ENCODE measurements at regions not wholly inside any gene's neighbourhood (a gene's known extent, or its start where the extent isn't known, plus 50 kb on each side); places are given as distances from the start of the nearest gene placed in this dataset.

DNA sequence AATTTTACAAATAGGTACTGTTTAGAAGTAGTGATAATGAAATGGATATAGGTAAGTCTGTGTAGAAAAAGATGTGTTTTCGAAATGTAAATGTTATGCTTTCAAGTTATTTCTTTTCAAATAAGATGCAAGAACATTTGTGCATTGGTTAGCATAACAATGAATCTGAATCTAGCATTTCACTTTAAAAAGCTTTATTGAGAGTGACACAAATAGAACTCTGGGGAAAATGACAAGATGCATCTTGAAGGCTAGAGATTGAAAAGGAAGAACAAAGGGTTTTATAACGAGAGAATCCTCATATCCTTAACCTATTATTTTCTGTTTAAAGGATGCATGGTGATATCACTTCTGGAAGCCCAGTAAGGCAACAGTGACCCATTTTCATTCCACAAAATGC lies 639.9 kb upstream of the PTCHD4 start:
- FAIRE-seq (no peak), DNase-seq (ENCODE audit: low read depth, low spot score) (no peak)
- Histone ChIP-seq H3K4me2 (ENCODE audit: control insufficient read depth, extremely low read depth, insufficient read depth, low read depth, low read length) (no peak overlapping the region), H2AFZ (ENCODE audit: control insufficient read depth, low read length) (no peak overlapping the region), H3K79me2 (ENCODE audit: control insufficient read depth, insufficient read depth, low read length) (no peaks in the 10 kb centered on the region), H3K4me3 (ENCODE audit: control insufficient read depth in 2 of 3, extremely low read depth in 1 of 3, insufficient read depth in 2 of 3, low read depth in 1 of 3, low read length in 3 of 3) (no peak overlapping the region), H3K9me1 (ENCODE audit: control insufficient read depth, extremely low read depth, insufficient read depth, low read length) (no peaks in the 10 kb centered on the region), H4K20me1 (ENCODE audit: control insufficient read depth, extremely low read depth, insufficient read depth, low read length) (no peaks in the 10 kb centered on the region), H3K4me1 (ENCODE audit: control insufficient read depth, extremely low read depth, insufficient read depth, low read length) (no peaks in the 10 kb centered on the region), H3K9ac (ENCODE audit: control insufficient read depth, extremely low read depth, insufficient read depth, low read length) (no peak overlapping the region), H3K27ac (ENCODE audit: control insufficient read depth, insufficient read depth, low read length) (no peak overlapping the region), H3K27me3 (ENCODE audit: control insufficient read depth, extremely low read depth, insufficient read depth, low read length) (no peaks in the 10 kb centered on the region), H3K36me3 (ENCODE audit: control insufficient read depth in 2 of 2, extremely low read depth in 1 of 2, insufficient read depth in 2 of 2, low read length in 2 of 2) (no peaks in the 10 kb centered on the region), H3K9me3 (ENCODE audit: control insufficient read depth, low read depth, low read length) (no peaks in the 10 kb centered on the region)
- TF ChIP-seq, protein P1, sequence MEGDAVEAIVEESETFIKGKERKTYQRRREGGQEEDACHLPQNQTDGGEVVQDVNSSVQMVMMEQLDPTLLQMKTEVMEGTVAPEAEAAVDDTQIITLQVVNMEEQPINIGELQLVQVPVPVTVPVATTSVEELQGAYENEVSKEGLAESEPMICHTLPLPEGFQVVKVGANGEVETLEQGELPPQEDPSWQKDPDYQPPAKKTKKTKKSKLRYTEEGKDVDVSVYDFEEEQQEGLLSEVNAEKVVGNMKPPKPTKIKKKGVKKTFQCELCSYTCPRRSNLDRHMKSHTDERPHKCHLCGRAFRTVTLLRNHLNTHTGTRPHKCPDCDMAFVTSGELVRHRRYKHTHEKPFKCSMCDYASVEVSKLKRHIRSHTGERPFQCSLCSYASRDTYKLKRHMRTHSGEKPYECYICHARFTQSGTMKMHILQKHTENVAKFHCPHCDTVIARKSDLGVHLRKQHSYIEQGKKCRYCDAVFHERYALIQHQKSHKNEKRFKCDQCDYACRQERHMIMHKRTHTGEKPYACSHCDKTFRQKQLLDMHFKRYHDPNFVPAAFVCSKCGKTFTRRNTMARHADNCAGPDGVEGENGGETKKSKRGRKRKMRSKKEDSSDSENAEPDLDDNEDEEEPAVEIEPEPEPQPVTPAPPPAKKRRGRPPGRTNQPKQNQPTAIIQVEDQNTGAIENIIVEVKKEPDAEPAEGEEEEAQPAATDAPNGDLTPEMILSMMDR (optimal IDR thresholded peaks at IDR 0.05 in 1 of 3, IDR thresholded peaks at IDR 0.05 in 1 of 3, conservative IDR thresholded peaks at IDR 0.05 in 1 of 3; ENCODE audit: extremely low read depth in 1 of 3, insufficient read depth in 2 of 3, low read length in 3 of 3) = no peak
- TF ChIP-seq EZH2 (IDR thresholded peaks at IDR 0.05; ENCODE audit: low read length) = no peak
- dilution Hi-C loops (cut with MboI; ENCODE audit: extremely low pct_ligation_motif_present, low sequenced_read_pairs) = no loop called here

DNA sequence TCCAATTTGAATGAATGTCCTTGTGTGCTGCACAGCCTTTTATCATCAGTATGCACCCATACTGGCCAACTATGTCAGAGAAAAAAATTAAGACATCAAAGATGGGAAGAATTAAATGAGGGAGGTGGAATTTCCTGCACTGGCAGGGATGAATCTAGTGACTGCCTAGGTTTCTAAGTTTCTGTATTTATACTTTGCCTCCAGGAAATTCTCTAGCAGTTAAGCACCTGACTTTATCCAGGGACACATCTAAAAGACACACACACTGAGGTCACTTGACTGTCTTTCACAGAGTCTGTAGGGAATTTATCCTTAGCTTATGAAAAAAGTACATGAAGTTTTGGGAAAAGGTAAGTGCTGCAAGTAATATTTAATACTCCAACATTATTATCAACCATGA lies 636.5 kb upstream of the PTCHD4 start:
- Histone ChIP-seq H4K20me1 (ENCODE audit: control insufficient read depth, extremely low read depth, insufficient read depth, low read length) (no peaks in the 10 kb centered on the region), H3K36me3 (ENCODE audit: control insufficient read depth in 2 of 2, extremely low read depth in 1 of 2, insufficient read depth in 2 of 2, low read length in 2 of 2) (no peaks in the 10 kb centered on the region), H3K9ac (ENCODE audit: control insufficient read depth, extremely low read depth, insufficient read depth, low read length) (no peak overlapping the region), H3K9me3 (ENCODE audit: control insufficient read depth, low read depth, low read length) (no peaks in the 10 kb centered on the region), H3K4me3 (ENCODE audit: control insufficient read depth in 2 of 3, extremely low read depth in 1 of 3, insufficient read depth in 2 of 3, low read depth in 1 of 3, low read length in 3 of 3) (no peak overlapping the region), H3K27ac (ENCODE audit: control insufficient read depth, insufficient read depth, low read length) (no peak overlapping the region), H3K27me3 (ENCODE audit: control insufficient read depth, extremely low read depth, insufficient read depth, low read length) (no peaks in the 10 kb centered on the region), H3K9me1 (ENCODE audit: control insufficient read depth, extremely low read depth, insufficient read depth, low read length) (no peaks in the 10 kb centered on the region), H3K4me1 (ENCODE audit: control insufficient read depth, extremely low read depth, insufficient read depth, low read length) (peaks cover 3% of the 10 kb centered on the region), H2AFZ (ENCODE audit: control insufficient read depth, low read length) (no peak overlapping the region), H3K4me2 (ENCODE audit: control insufficient read depth, extremely low read depth, insufficient read depth, low read depth, low read length) (no peak overlapping the region), H3K79me2 (ENCODE audit: control insufficient read depth, insufficient read depth, low read length) (no peaks in the 10 kb centered on the region)
- TF ChIP-seq, protein P1 (optimal IDR thresholded peaks at IDR 0.05 in 1 of 3, IDR thresholded peaks at IDR 0.05 in 1 of 3, conservative IDR thresholded peaks at IDR 0.05 in 1 of 3; ENCODE audit: extremely low read depth in 1 of 3, insufficient read depth in 2 of 3, low read length in 3 of 3) = no peak
- TF ChIP-seq EZH2 (IDR thresholded peaks at IDR 0.05; ENCODE audit: low read length) = no peak
- no peak for DNase-seq (ENCODE audit: low read depth, low spot score)
- no peak for FAIRE-seq
- dilution Hi-C loops (cut with MboI; ENCODE audit: extremely low pct_ligation_motif_present, low sequenced_read_pairs) = no loop called here

Data from keratinocyte (primary cell).